Pancreas (tissue), 10 donors: ENCODE measurements at regions not wholly inside any gene's neighbourhood (a gene's known extent, or its start where the extent isn't known, plus 50 kb on each side); places are given as distances from the start of the nearest gene placed in this dataset.

Experiments used
- ATAC-seq, 4 donors: fragments of 200-7000 bp; cut with Tn5 transposase; one replicate each; pipeline versions ENCODE4 v1.8.0 to v1.9.1; 2020; ENCODE audit warnings: mild to moderate bottlenecking in 4 of 4, moderate library complexity in 4 of 4
- DNase-seq, 6 donors: peaks; one replicate each; pipeline ENCODE4 v3.0.0-alpha.2; 2020
- FAIRE-seq: peaks from 2 replicates; lab custom pipeline; 2012; peaks lifted over from hg19 to GRCh38; lab: Jason Lieb, UNC
- H3K27ac ChIP-seq, 4 donors: fragments of 200-600 bp; sonication (generic); 1 replicate in 3 of 4; 2 replicates in 1 of 4; pipeline versions ENCODE4 v1.5.0 to v1.8.0; 2020
- H3K27me3 ChIP-seq, 4 donors: fragments of 200-600 bp; one replicate each; pipeline ENCODE4 v1.8.0; 2021
- H3K36me3 ChIP-seq, 3 donors: fragments of 200-600 bp; sonication (generic) in 1 of 3; one replicate each; pipeline versions ENCODE4 v1.5.0 to v1.8.0; 2020 to 2021
- H3K4me1 ChIP-seq, 3 donors: fragments of 200-600 bp; one replicate each; pipeline ENCODE4 v1.8.0; 2021
- H3K4me3 ChIP-seq, 4 donors: fragments of 200-600 bp; sonication (generic) in 2 of 4; one replicate each; pipeline versions ENCODE4 v1.5.0 to v1.8.0; 2020 to 2021
- H3K9me3 ChIP-seq, 4 donors: fragments of 200-600 bp; one replicate each; pipeline ENCODE4 v1.8.0; 2021
- CTCF ChIP-seq, 4 donors: fragments of 200-600 bp; sonication (generic) in 3 of 4; IDR thresholded peaks; one replicate each; pipeline versions ENCODE4 v1.5.0 to v1.8.0; 2021; ENCODE audit warnings: antibody characterized with exemption in 4 of 4
- WGBS, 2 donors: extraction: QIAGEN DNeasy Blood & Tissue Kit; methylation state at CpG; one replicate each; pipeline ENCODE4 v1.1.7; 2013; 5-methylcytosine and 5-hydroxymethylcytosine counted together
- intact Hi-C, 3 donors: fragments of 100-400 bp; cut with DNase I; formaldehyde crosslinking; loops; one replicate each; pipeline versions ENCODE4 v1.11.1 to v1.14.2; 2022
- donor health status: healthy with polysubstance abuse.
- donor health status: DM: no; HTN: no; CAD: no; lungs with moderate emphysema.
- donor health status: DM: no; HTN: no; CAD: no.
- donor health status: control.
- donor health status: control.
- donor health status: Bipolar disorder and iron deficiency.
- donor health status: DM: yes; HTN: yes; CAD: no.
- donor health status: DM: no; HTN: no; CAD: no.
- donor health status: DM: no; HTN: no; CAD: no.
- donor health status: DM: yes; HTN: yes; CAD: no.

- intact Hi-C loops: no loop called here
- H3K4me3 ChIP-seq: no peak overlapping the region
- no peaks in the 10 kb centered on the region for H3K36me3 ChIP-seq
- H3K9me3 ChIP-seq: no peaks in the 10 kb centered on the region
- DNase-seq: peak in 1 of 6 donors; percentile 3
- 50 to 70% methylated on average over 5 of the region's 5 CpGs for WGBS, 2 donors
- no peak for TF ChIP-seq CTCF (IDR thresholded peaks at IDR 0.05)
- no peak for FAIRE-seq
- ATAC-seq: no peak
- no peak overlapping the region for H3K27ac ChIP-seq
- H3K4me1 ChIP-seq: no peaks in the 10 kb centered on the region
- no peaks in the 10 kb centered on the region for H3K27me3 ChIP-seq
Observed at GRCh38 chr7:1305873-1306272, 73.2 kb downstream of the UNCX start.

- WGBS, 2 donors: 81 to 88% methylated on average over 14 of the region's 14 CpGs
- Histone ChIP-seq H3K27me3 (no peaks in the 10 kb centered on the region), H3K27ac (no peak overlapping the region), H3K36me3 (no peaks in the 10 kb centered on the region), H3K4me1 (no peaks in the 10 kb centered on the region), H3K4me3 (no peak overlapping the region), H3K9me3 (no peaks in the 10 kb centered on the region)
- intact Hi-C loops: no loop called here
- ATAC-seq: no peak
- TF ChIP-seq CTCF (IDR thresholded peaks at IDR 0.05): no peak
- no peak for FAIRE-seq
- no peak for DNase-seq
Observed at GRCh38 chr7:1307828-1308227, 75.2 kb downstream of the UNCX start.

GRCh38 chr7:1309290-1309689, 76.6 kb downstream of the UNCX start:
- no peaks in the 10 kb centered on the region for H3K27me3 ChIP-seq
- H3K4me1 ChIP-seq: no peaks in the 10 kb centered on the region
- no peak for TF ChIP-seq CTCF (IDR thresholded peaks at IDR 0.05)
- no peak for ATAC-seq
- intact Hi-C loops: no loop called here
- no peak for FAIRE-seq
- H3K9me3 ChIP-seq: no peaks in the 10 kb centered on the region
- no peaks in the 10 kb centered on the region for H3K36me3 ChIP-seq
- no peak for DNase-seq
- no peak overlapping the region for H3K4me3 ChIP-seq
- H3K27ac ChIP-seq: no peak overlapping the region
- WGBS, 2 donors: 86 to 88% methylated on average over 4 of the region's 4 CpGs

GRCh38 chr7:1309996-1310395, 77.3 kb downstream of the UNCX start:
- H3K27ac ChIP-seq: no peak overlapping the region
- no peak for FAIRE-seq
- no peak for ATAC-seq

GRCh38 chr7:1310936-1311335, 78.3 kb downstream of the UNCX start:
- no peaks in the 10 kb centered on the region for H3K27me3 ChIP-seq
- DNase-seq (peak in 1 of 6 donors; percentile 51), FAIRE-seq (no peak), ATAC-seq (no peak)
- H3K4me1 ChIP-seq: no peaks in the 10 kb centered on the region
- no peak overlapping the region for H3K4me3 ChIP-seq
- intact Hi-C loops: no loop called here
- 74 to 79% methylated on average over 23 of the region's 23 CpGs for WGBS, 2 donors
- no peak for TF ChIP-seq CTCF (IDR thresholded peaks at IDR 0.05)
- H3K27ac ChIP-seq: no peak overlapping the region
- no peaks in the 10 kb centered on the region for H3K9me3 ChIP-seq
- H3K36me3 ChIP-seq: no peaks in the 10 kb centered on the region

More at GRCh38 chr7:1309996-1310395, 77.3 kb downstream of the UNCX start:
- 68 to 72% methylated on average over 7 of the region's 7 CpGs for WGBS, 2 donors
- no peak for TF ChIP-seq CTCF (IDR thresholded peaks at IDR 0.05)
- no peaks in the 10 kb centered on the region for H3K4me1 ChIP-seq
- intact Hi-C loops: no loop called here
- H3K36me3 ChIP-seq: no peaks in the 10 kb centered on the region
- no peak overlapping the region for H3K4me3 ChIP-seq
- no peaks in the 10 kb centered on the region for H3K9me3 ChIP-seq
- H3K27me3 ChIP-seq: no peaks in the 10 kb centered on the region
- DNase-seq: peak in 1 of 6 donors; percentile 29
